SK-N-SH (cell line): ENCODE measurements at regions not wholly inside any gene's neighbourhood (a gene's known extent, or its start where the extent isn't known, plus 50 kb on each side); places are given as distances from the start of the nearest gene placed in this dataset.

Experiments
- CTCF ChIA-PET: fragments of 300-600, 350-600 bp; formaldehyde crosslinking; extraction: SDS; loops from one replicate; lab custom pipeline; 2021; lab: Yijun Ruan, JAX
- POLR2A ChIA-PET: fragments of 350-600 bp; sonication (Branson Sonifier 250); formaldehyde crosslinking; extraction: SDS; loops from one replicate; lab custom pipeline; 2020; ENCODE audit warnings: antibody characterized with exemption, inconsistent platforms; lab: Yijun Ruan, JAX
- DNase-seq: peaks from one replicate; pipeline ENCODE4 v3.0.0; 2012
- H2AFZ ChIP-seq: fragments of 200-600 bp; sonication (generic); 2 replicates; pipeline ENCODE4 v1.8.1; 2016; ENCODE audit warnings: antibody characterized with exemption, mild to moderate bottlenecking, low read depth
- H3F3A ChIP-seq: fragments of 200-600 bp; sonication (generic); replicated peaks from 2 replicates; pipeline ENCODE3; 2016; ENCODE audit warnings: antibody characterized with exemption, mild to moderate bottlenecking; ENCODE audit not compliant: insufficient read depth
- H3K27ac ChIP-seq, 2 experiments: fragments of 200-500 bp in 1 of 2; fragments of 200-600 bp in 1 of 2; sonication (Bioruptor generic) in 1 of 2; sonication (generic), shearing (Covaris generic) in 1 of 2; 2 replicates each; pipeline versions ENCODE4 v1.5.1 to v1.6.1; 2014 to 2016; ENCODE audit warnings: low read depth in 2 of 2, inconsistent platforms in 1 of 2, low read length in 1 of 2, mild to moderate bottlenecking in 1 of 2, mixed read lengths in 1 of 2
- H3K27me3 ChIP-seq: fragments of 200-600 bp; sonication (generic), shearing (Covaris generic); 2 replicates; pipeline ENCODE4 v1.6.1; 2016; ENCODE audit warnings: mixed run types; ENCODE audit not compliant: insufficient read depth
- H3K36me3 ChIP-seq, 2 experiments: fragments of 200-500 bp in 1 of 2; fragments of 200-600 bp in 1 of 2; sonication (Bioruptor generic) in 1 of 2; sonication (generic) in 1 of 2; replicated peaks in 1 of 2; 2 replicates each; pipeline versions ENCODE3 to v1.5.1; 2014 to 2016; ENCODE audit warnings: low read length in 1 of 2, mild to moderate bottlenecking in 1 of 2; ENCODE audit not compliant: insufficient read depth in 2 of 2, control insufficient read depth in 1 of 2
- H3K4me1 ChIP-seq, 2 experiments: fragments of 200-500 bp in 1 of 2; fragments of 200-600 bp in 1 of 2; sonication (Bioruptor generic) in 1 of 2; sonication (generic), shearing (Covaris generic) in 1 of 2; 2 replicates each; pipeline versions ENCODE4 v1.5.1 to v1.6.1; 2014 to 2016; ENCODE audit warnings: low read depth in 1 of 2, low read length in 1 of 2, mixed run types in 1 of 2; ENCODE audit not compliant: insufficient read depth in 2 of 2, control insufficient read depth in 1 of 2
- H3K4me2 ChIP-seq: fragments of 200-600 bp; sonication (generic), shearing (Covaris generic); 2 replicates; pipeline ENCODE4 v1.6.1; 2017; ENCODE audit warnings: mixed run types
- H3K4me3 ChIP-seq, 2 experiments: fragments of 200-500 bp in 1 of 2; fragments of 200-600 bp in 1 of 2; sonication (Bioruptor generic) in 1 of 2; sonication (generic), shearing (Covaris generic) in 1 of 2; 2 replicates each; pipeline versions ENCODE4 v1.5.1 to v1.8.1; 2014 to 2016; ENCODE audit warnings: low read depth in 2 of 2, inconsistent platforms in 1 of 2, low read length in 1 of 2, mild to moderate bottlenecking in 1 of 2, mixed read lengths in 1 of 2, moderate library complexity in 1 of 2
- H3K79me2 ChIP-seq: fragments of 200-600 bp; sonication (generic); 2 replicates; pipeline ENCODE4 v1.8.1; 2017; ENCODE audit warnings: mild to moderate bottlenecking; ENCODE audit not compliant: insufficient read depth
- H3K9ac ChIP-seq: fragments of 200-600 bp; sonication (generic); 2 replicates; pipeline ENCODE4 v1.6.1; 2017; ENCODE audit warnings: mixed run types
- H3K9me2 ChIP-seq: fragments of 200-600 bp; sonication (generic); 2 replicates; pipeline ENCODE4 v1.6.1; 2017; ENCODE audit warnings: mixed run types
- H3K9me3 ChIP-seq: fragments of 200-600 bp; sonication (generic); 2 replicates; pipeline ENCODE4 v1.6.1; 2017; ENCODE audit warnings: mixed run types, mild to moderate bottlenecking, moderate library complexity
- H4K20me1 ChIP-seq: fragments of 200-600 bp; sonication (generic); 2 replicates; pipeline ENCODE4 v1.6.1; 2017; ENCODE audit warnings: mild to moderate bottlenecking, mixed run types; ENCODE audit not compliant: insufficient read depth
- ELF1 ChIP-seq: IDR thresholded peaks from 2 replicates; pipeline ENCODE4 v1.4.0; 2012
- EP300 ChIP-seq, 2 experiments: IDR thresholded peaks; 2 replicates each; pipeline versions ENCODE4 v1.4.0 to v1.6.1; 2012; ENCODE audit warnings: borderline replicate concordance in 1 of 2, low read depth in 1 of 2, low read length in 1 of 2
- FOXJ3 ChIP-seq: sonication (generic); formaldehyde crosslinking; IDR thresholded peaks from 2 replicates; pipeline ENCODE4 v1.5.1; 2020; ENCODE audit warnings: mild to moderate bottlenecking, missing genetic modification reagents
- FOXM1 ChIP-seq: IDR thresholded peaks from 2 replicates; pipeline ENCODE4 v1.4.0; 2012; ENCODE audit warnings: low read depth, mild to moderate bottlenecking
- GATA2 ChIP-seq: sonication (generic); formaldehyde crosslinking; IDR thresholded peaks from 2 replicates; pipeline ENCODE4 v1.5.0; 2020; ENCODE audit warnings: mild to moderate bottlenecking, missing genetic modification reagents
- JUND ChIP-seq: IDR thresholded peaks from 2 replicates; pipeline ENCODE4 v1.4.0; 2012
- MEF2A ChIP-seq: IDR thresholded peaks from 2 replicates; pipeline ENCODE4 v1.4.0; 2012; ENCODE audit warnings: low read depth, borderline replicate concordance
- POLR2AphosphoS5 ChIP-seq: IDR thresholded peaks from 2 replicates; pipeline ENCODE4 v1.6.1; 2012; ENCODE audit warnings: low read depth, low read length
- RAD21 ChIP-seq: IDR thresholded peaks from 2 replicates; pipeline ENCODE4 v1.6.1; 2012; ENCODE audit warnings: mild to moderate bottlenecking, low read length
- RXRA ChIP-seq: IDR thresholded peaks from 2 replicates; pipeline ENCODE4 v1.4.0; 2012; ENCODE audit warnings: low read depth, mild to moderate bottlenecking, borderline replicate concordance
- SIN3A ChIP-seq: IDR thresholded peaks from 2 replicates; pipeline ENCODE4 v1.6.1; 2012; ENCODE audit warnings: low read depth, mild to moderate bottlenecking, low read length, moderate library complexity, borderline replicate concordance
- TAF1 ChIP-seq: IDR thresholded peaks from 2 replicates; pipeline ENCODE4 v1.6.1; 2012; ENCODE audit warnings: low read depth, mild to moderate bottlenecking, low read length, moderate library complexity, borderline replicate concordance
- WGBS: methylation state at CpG from one replicate; pipeline ENCODE4 v1.1.6; 2017; ENCODE audit warnings: low lambda C conversion rate; 5-methylcytosine and 5-hydroxymethylcytosine counted together
- TF ChIP-seq, protein P1 (sequence below): fragments of 200-600 bp; sonication (generic); IDR thresholded peaks from 2 replicates; pipeline ENCODE4 v1.6.1; 2017; ENCODE audit warnings: antibody characterized with exemption, mild to moderate bottlenecking, moderate library complexity
- TF ChIP-seq, protein P2 (sequence below): IDR thresholded peaks from 2 replicates; pipeline ENCODE4 v1.4.0; 2012; ENCODE audit warnings: low read depth, borderline replicate concordance

GRCh38 chr17:77793971-77794235 is 164.6 kb upstream of the TNRC6C start:
- Histone ChIP-seq H3K9me2 (no peaks in the 10 kb centered on the region), H3K79me2 (no peaks in the 10 kb centered on the region), H3K9ac (no peak overlapping the region), H2AFZ (no peak overlapping the region), H3K4me1 (peaks cover 0 to 21% of the 10 kb centered on the region in 2 experiments; a peak in 1 of 4 replicates), H3K9me3 (no peaks in the 10 kb centered on the region), H3K4me2 (no peak overlapping the region), H3K27me3 (no peaks in the 10 kb centered on the region), H3K36me3 (no peaks in the 10 kb centered on the region), H4K20me1 (no peaks in the 10 kb centered on the region), H3K4me3 (no peak overlapping the region), H3F3A (no peaks in the 10 kb centered on the region), H3K27ac (no peak overlapping the region)
- CTCF ChIA-PET, result interaction anchor here (1.6 kb wide), 1 partner anchor 220 kb away, joined by 6 read pairs; no protein-coding TSS in a partner anchor
- 73% methylated on average over 5 of the region's 5 CpGs for WGBS
- DNase-seq, result peak; percentile 33
- POLR2A ChIA-PET, result interaction anchor here (0.6 kb wide), 1 partner anchor 8 kb away, joined by 3 read pairs; no protein-coding TSS in a partner anchor
- TF ChIP-seq FOXJ3 (CRISPR knock-in tag), result no peak
- no peak for TF ChIP-seq GATA2 (CRISPR knock-in tag)
- TF ChIP-seq POLR2AphosphoS5, result no peak
- no peak for TF ChIP-seq EP300 (IDR thresholded peaks at IDR 0.05; ENCODE audit: borderline replicate concordance in 1 of 2, low read depth in 1 of 2, low read length in 1 of 2)
- TF ChIP-seq, protein P1, sequence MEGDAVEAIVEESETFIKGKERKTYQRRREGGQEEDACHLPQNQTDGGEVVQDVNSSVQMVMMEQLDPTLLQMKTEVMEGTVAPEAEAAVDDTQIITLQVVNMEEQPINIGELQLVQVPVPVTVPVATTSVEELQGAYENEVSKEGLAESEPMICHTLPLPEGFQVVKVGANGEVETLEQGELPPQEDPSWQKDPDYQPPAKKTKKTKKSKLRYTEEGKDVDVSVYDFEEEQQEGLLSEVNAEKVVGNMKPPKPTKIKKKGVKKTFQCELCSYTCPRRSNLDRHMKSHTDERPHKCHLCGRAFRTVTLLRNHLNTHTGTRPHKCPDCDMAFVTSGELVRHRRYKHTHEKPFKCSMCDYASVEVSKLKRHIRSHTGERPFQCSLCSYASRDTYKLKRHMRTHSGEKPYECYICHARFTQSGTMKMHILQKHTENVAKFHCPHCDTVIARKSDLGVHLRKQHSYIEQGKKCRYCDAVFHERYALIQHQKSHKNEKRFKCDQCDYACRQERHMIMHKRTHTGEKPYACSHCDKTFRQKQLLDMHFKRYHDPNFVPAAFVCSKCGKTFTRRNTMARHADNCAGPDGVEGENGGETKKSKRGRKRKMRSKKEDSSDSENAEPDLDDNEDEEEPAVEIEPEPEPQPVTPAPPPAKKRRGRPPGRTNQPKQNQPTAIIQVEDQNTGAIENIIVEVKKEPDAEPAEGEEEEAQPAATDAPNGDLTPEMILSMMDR, result no peak
- no peak for TF ChIP-seq TAF1
- TF ChIP-seq, protein P2, sequence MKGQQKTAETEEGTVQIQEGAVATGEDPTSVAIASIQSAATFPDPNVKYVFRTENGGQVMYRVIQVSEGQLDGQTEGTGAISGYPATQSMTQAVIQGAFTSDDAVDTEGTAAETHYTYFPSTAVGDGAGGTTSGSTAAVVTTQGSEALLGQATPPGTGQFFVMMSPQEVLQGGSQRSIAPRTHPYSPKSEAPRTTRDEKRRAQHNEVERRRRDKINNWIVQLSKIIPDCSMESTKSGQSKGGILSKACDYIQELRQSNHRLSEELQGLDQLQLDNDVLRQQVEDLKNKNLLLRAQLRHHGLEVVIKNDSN, result no peak
- no peak for TF ChIP-seq FOXM1
- TF ChIP-seq JUND, result no peak
- no peak for TF ChIP-seq ELF1
- TF ChIP-seq SIN3A, result no peak
- no peak for TF ChIP-seq RXRA
- TF ChIP-seq RAD21, result no peak
- TF ChIP-seq MEF2A, result no peak

- Histone ChIP-seq H3K4me3 (no peak overlapping the region), H3K79me2 (no peaks in the 10 kb centered on the region), H3K9ac (no peak overlapping the region), H4K20me1 (no peaks in the 10 kb centered on the region), H3K36me3 (no peaks in the 10 kb centered on the region), H3K9me2 (no peaks in the 10 kb centered on the region), H3F3A (no peaks in the 10 kb centered on the region), H3K27me3 (no peaks in the 10 kb centered on the region), H3K4me1 (peaks cover 0 to 21% of the 10 kb centered on the region in 2 experiments; a peak in 1 of 4 replicates), H2AFZ (no peak overlapping the region), H3K27ac (no peak overlapping the region), H3K9me3 (no peaks in the 10 kb centered on the region), H3K4me2 (no peak overlapping the region)
- TF ChIP-seq FOXJ3 (CRISPR knock-in tag) (no peak), RXRA (no peak)
- POLR2A ChIA-PET, result no interaction called here
- WGBS, result 63% methylated on average over 6 of the region's 6 CpGs
- CTCF ChIA-PET, result interaction anchor here (1.1 kb wide), 1 partner anchor 253 kb away, joined by 3 read pairs; no protein-coding TSS in a partner anchor
- DNase-seq, result peak; percentile 32
These were observed 163.7 kb upstream of the TNRC6C start for GRCh38 chr17:77794846-77795245.
